OCI-LY7 (cell line): ENCODE measurements at regions not wholly inside any gene's neighbourhood (a gene's known extent, or its start where the extent isn't known, plus 50 kb on each side); places are given as distances from the start of the nearest gene placed in this dataset.

ENCODE experiments used
- BruUV-seq: library from RNA; stranded (reverse); fragments of 400-500 nt; replicated peaks from 2 replicates; lab custom pipeline; 2021; lab: Mats Ljungman, UMichigan
- CTCF ChIA-PET: fragments of 300-600 bp; sonication (Branson Sonifier 250); formaldehyde crosslinking; loops from one replicate; lab custom pipeline; 2022; ENCODE audit warnings: antibody characterized with exemption; ENCODE audit not compliant: unreplicated experiment; lab: Charles Lee
- POLR2A ChIA-PET: fragments of 300-600 bp; sonication (Branson Sonifier 250); formaldehyde crosslinking; loops from one replicate; lab custom pipeline; 2022; ENCODE audit warnings: antibody characterized with exemption; lab: Charles Lee
- DNase-seq: peaks from one replicate; pipeline ENCODE4 v3.0.0-alpha.2; 2015; ENCODE audit warnings: low spot score
- H2AFZ ChIP-seq: fragments of 200-600 bp; sonication (generic), shearing (Covaris generic); 2 replicates; pipeline ENCODE4 v1.6.1; 2014; ENCODE audit warnings: mild to moderate bottlenecking, antibody characterized with exemption, low read length, moderate library complexity
- H3K27ac ChIP-seq: fragments of 200-600 bp; sonication (generic); 2 replicates; pipeline ENCODE4 v1.5.1; 2014; ENCODE audit warnings: mixed run types, low read depth, mild to moderate bottlenecking, moderate library complexity, low read length, inconsistent platforms; ENCODE audit not compliant: poor library complexity, severe bottlenecking
- H3K36me3 ChIP-seq: fragments of 200-600 bp; sonication (generic); 2 replicates; pipeline ENCODE4 v1.6.1; 2014; ENCODE audit warnings: mild to moderate bottlenecking, antibody characterized with exemption, low read length, moderate library complexity, mixed read lengths; ENCODE audit not compliant: insufficient read depth
- H3K4me1 ChIP-seq: fragments of 200-600 bp; sonication (generic); 2 replicates; pipeline ENCODE4 v1.5.1; 2014; ENCODE audit warnings: mild to moderate bottlenecking, low read length; ENCODE audit not compliant: insufficient read depth, poor library complexity, severe bottlenecking
- H3K4me2 ChIP-seq: fragments of 200-600 bp; sonication (generic); 2 replicates; pipeline ENCODE4 v1.6.1; 2014; ENCODE audit warnings: mild to moderate bottlenecking, low read length
- H3K4me3 ChIP-seq: fragments of 200-600 bp; sonication (generic); 2 replicates; pipeline ENCODE4 v1.5.1; 2014; ENCODE audit warnings: mild to moderate bottlenecking, low read depth, low read length; ENCODE audit not compliant: poor library complexity, severe bottlenecking
- H3K79me2 ChIP-seq: fragments of 200-600 bp; sonication (generic); 2 replicates; pipeline ENCODE4 v1.6.1; 2016; ENCODE audit warnings: low read depth, mild to moderate bottlenecking, low read length, moderate library complexity, mixed read lengths; ENCODE audit not compliant: insufficient read depth
- H3K9me2 ChIP-seq: fragments of 200-600 bp; sonication (generic); 2 replicates; pipeline ENCODE4 v1.6.1; 2016; ENCODE audit warnings: mild to moderate bottlenecking, low read length, mixed read lengths; ENCODE audit not compliant: insufficient read depth
- H3K9me3 ChIP-seq: fragments of 200-600 bp; sonication (generic); 2 replicates; pipeline ENCODE4 v1.6.1; 2014; ENCODE audit warnings: mild to moderate bottlenecking, mixed run types, low read length, mixed read lengths
- H4K20me1 ChIP-seq: fragments of 200-600 bp; sonication (generic); 2 replicates; pipeline ENCODE4 v1.6.1; 2014; ENCODE audit warnings: mild to moderate bottlenecking, antibody characterized with exemption, low read length, moderate library complexity, mixed read lengths; ENCODE audit not compliant: insufficient read depth
- EZH2phosphoT487 ChIP-seq: fragments of 200-600 bp; sonication (generic); IDR thresholded peaks from 2 replicates; pipeline ENCODE4 v1.6.1; 2018; ENCODE audit warnings: low read depth, borderline replicate concordance, mild to moderate bottlenecking, mixed run types, antibody characterized with exemption, low read length, moderate library complexity, mixed read lengths
- intact Hi-C: fragments of 100-400 bp; cut with micrococcal nuclease; formaldehyde crosslinking; loops from one replicate; pipeline ENCODE4 v1.10.0; 2022; ENCODE audit not compliant: unreplicated experiment
- TF ChIP-seq, protein P1 (sequence below): fragments of 200-600 bp; sonication (generic); conservative IDR thresholded peaks from 2 replicates; pipeline ENCODE4 v1.5.1; 2014; ENCODE audit warnings: mild to moderate bottlenecking, antibody characterized with exemption, low read length, moderate library complexity, mixed read lengths

- ChIA-PET POLR2A (no interaction called here), CTCF (no interaction called here)
- Histone ChIP-seq H3K9me3 (peaks cover 9% of the 10 kb centered on the region; the same call in 1 of the 2 replicates), H3K27ac (no peak overlapping the region), H3K4me1 (no peaks in the 10 kb centered on the region), H2AFZ (no peak overlapping the region), H3K36me3 (no peaks in the 10 kb centered on the region), H3K4me2 (no peak overlapping the region), H3K9me2 (no peaks in the 10 kb centered on the region; the same call in 1 of the 2 replicates), H3K79me2 (no peaks in the 10 kb centered on the region), H4K20me1 (no peaks in the 10 kb centered on the region), H3K4me3 (no peak overlapping the region)
- TF ChIP-seq, protein P1, sequence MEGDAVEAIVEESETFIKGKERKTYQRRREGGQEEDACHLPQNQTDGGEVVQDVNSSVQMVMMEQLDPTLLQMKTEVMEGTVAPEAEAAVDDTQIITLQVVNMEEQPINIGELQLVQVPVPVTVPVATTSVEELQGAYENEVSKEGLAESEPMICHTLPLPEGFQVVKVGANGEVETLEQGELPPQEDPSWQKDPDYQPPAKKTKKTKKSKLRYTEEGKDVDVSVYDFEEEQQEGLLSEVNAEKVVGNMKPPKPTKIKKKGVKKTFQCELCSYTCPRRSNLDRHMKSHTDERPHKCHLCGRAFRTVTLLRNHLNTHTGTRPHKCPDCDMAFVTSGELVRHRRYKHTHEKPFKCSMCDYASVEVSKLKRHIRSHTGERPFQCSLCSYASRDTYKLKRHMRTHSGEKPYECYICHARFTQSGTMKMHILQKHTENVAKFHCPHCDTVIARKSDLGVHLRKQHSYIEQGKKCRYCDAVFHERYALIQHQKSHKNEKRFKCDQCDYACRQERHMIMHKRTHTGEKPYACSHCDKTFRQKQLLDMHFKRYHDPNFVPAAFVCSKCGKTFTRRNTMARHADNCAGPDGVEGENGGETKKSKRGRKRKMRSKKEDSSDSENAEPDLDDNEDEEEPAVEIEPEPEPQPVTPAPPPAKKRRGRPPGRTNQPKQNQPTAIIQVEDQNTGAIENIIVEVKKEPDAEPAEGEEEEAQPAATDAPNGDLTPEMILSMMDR: no peak
- no peak for TF ChIP-seq EZH2phosphoT487
- intact Hi-C loops: no loop called here
- BruUV-seq: no TSS peak
- DNase-seq: no peak
These were observed 49.9 kb upstream of the P2RY1 start for GRCh38 chr3:152785051-152785450.
